ENCODE measurements at regions not wholly inside any gene's neighbourhood (a gene's known extent, or its start where the extent isn't known, plus 50 kb on each side); places are given as distances from the start of the nearest gene placed in this dataset.

DNA sequence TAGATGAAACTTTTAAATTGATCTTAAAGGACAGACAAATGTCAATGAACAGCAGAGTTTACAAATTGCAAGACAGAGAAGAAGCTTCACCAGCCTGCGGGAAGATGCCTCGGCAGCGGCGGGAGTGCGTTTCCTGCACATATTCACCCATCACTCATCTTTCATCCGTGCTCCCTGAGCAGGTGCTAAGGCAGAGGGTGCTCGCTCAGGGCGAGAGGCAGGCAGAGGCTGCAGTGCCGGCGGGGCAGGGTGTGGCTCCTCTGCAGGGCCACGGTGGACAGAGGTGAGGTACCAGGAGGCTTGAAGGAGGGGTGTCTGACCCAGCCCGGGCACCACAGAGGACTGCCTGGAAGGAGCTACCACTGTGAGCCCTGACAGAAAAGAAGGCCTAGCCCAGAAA is 155.2 kb upstream of the PPP2R2D start:
- H3K4me1 Mint-ChIP-seq: peaks cover 28 to 37% of the 10 kb centered on the region in 2 experiments
- Histone ChIP-seq H2AFZ (ENCODE audit: low read length) (no peak overlapping the region), H2BK20ac (ENCODE audit: low read depth, low read length, poor library complexity, severe bottlenecking) (no peak overlapping the region), H3K4ac (ENCODE audit: low read depth, low read length) (no peak overlapping the region), H3K4me1 (ENCODE audit: insufficient read depth, low read length) (peaks cover 2% of the 10 kb centered on the region; the same call in 1 of the 2 replicates), H3K23ac (ENCODE audit: insufficient read length, low read depth, low read length) (no peak overlapping the region), H3K18ac (ENCODE audit: insufficient read length, low read depth, low read length) (no peak overlapping the region), H4K20me1 (ENCODE audit: control insufficient read depth, insufficient read depth, insufficient read length) (no peaks in the 10 kb centered on the region), H3T11ph (ENCODE audit: low read length) (no peak overlapping the region), H3K27ac (ENCODE audit: insufficient read length, low read depth, low read length) (no peak overlapping the region), H3K56ac (ENCODE audit: insufficient read length, low read depth, low read length) (no peak overlapping the region), H4K8ac (replicated peaks; ENCODE audit: insufficient read length, low read depth, low read length) (no peak overlapping the region), H3K79me2 (ENCODE audit: insufficient read depth, low read length) (no peaks in the 10 kb centered on the region), H2AK5ac (ENCODE audit: insufficient read length, low read length) (no peak overlapping the region), H2BK15ac (ENCODE audit: low read depth, low read length) (no peak overlapping the region), H3K27me3 (ENCODE audit: insufficient read depth, low read length) (no peaks in the 10 kb centered on the region), H4K5ac (ENCODE audit: insufficient read length, low read depth, low read length) (no peak overlapping the region), H3K4me2 (ENCODE audit: insufficient read depth, insufficient read length, low read length) (no peak overlapping the region), H3K14ac (ENCODE audit: insufficient read depth, low read length) (no peak overlapping the region), H3K79me1 (ENCODE audit: insufficient read depth, low read depth, low read length, poor library complexity, severe bottlenecking) (no peaks in the 10 kb centered on the region), H4K91ac (ENCODE audit: insufficient read length, low read depth, low read length) (no peak overlapping the region), H2BK5ac (ENCODE audit: insufficient read length, low read length) (no peak overlapping the region), H3K23me2 (ENCODE audit: insufficient read length, low read depth, low read length, poor library complexity, severe bottlenecking) (no peaks in the 10 kb centered on the region), H3K9me3 (ENCODE audit: control insufficient read depth, low read depth, low read length) (no peaks in the 10 kb centered on the region), H2BK12ac (ENCODE audit: insufficient read length, low read depth, low read length) (no peak overlapping the region), H3K9ac (ENCODE audit: extremely low read depth, insufficient read length, low read length) (no peak overlapping the region), H2BK120ac (ENCODE audit: low read depth, low read length, poor library complexity, severe bottlenecking) (no peak overlapping the region)
- no peak overlapping the region for H3K4me3 Mint-ChIP-seq
- H3K27ac Mint-ChIP-seq: no peak overlapping the region
- no peaks in the 10 kb centered on the region for H3K9me3 Mint-ChIP-seq
- DNase-seq: no peak
- H3K27me3 Mint-ChIP-seq (ENCODE audit: low read depth): peaks cover 5% of the 10 kb centered on the region; the same call in 1 of the 2 replicates
- WGBS (ENCODE audit: extremely low coverage, insufficient read length, low lambda C conversion rate): no CpG with 5 or more reads among the region's 12 CpGs
- no peaks in the 10 kb centered on the region; a peak in 2 of 7 replicates for H3K36me3 Mint-ChIP-seq (ENCODE audit: insufficient read depth in 1 of 3, low read depth in 3 of 3)
- TF ChIP-seq, protein P1, sequence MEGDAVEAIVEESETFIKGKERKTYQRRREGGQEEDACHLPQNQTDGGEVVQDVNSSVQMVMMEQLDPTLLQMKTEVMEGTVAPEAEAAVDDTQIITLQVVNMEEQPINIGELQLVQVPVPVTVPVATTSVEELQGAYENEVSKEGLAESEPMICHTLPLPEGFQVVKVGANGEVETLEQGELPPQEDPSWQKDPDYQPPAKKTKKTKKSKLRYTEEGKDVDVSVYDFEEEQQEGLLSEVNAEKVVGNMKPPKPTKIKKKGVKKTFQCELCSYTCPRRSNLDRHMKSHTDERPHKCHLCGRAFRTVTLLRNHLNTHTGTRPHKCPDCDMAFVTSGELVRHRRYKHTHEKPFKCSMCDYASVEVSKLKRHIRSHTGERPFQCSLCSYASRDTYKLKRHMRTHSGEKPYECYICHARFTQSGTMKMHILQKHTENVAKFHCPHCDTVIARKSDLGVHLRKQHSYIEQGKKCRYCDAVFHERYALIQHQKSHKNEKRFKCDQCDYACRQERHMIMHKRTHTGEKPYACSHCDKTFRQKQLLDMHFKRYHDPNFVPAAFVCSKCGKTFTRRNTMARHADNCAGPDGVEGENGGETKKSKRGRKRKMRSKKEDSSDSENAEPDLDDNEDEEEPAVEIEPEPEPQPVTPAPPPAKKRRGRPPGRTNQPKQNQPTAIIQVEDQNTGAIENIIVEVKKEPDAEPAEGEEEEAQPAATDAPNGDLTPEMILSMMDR (conservative IDR thresholded peaks at IDR 0.05): no peak
